ENCODE measurements at regions not wholly inside any gene's neighbourhood (a gene's known extent, or its start where the extent isn't known, plus 50 kb on each side); places are given as distances from the start of the nearest gene placed in this dataset.

DNA sequence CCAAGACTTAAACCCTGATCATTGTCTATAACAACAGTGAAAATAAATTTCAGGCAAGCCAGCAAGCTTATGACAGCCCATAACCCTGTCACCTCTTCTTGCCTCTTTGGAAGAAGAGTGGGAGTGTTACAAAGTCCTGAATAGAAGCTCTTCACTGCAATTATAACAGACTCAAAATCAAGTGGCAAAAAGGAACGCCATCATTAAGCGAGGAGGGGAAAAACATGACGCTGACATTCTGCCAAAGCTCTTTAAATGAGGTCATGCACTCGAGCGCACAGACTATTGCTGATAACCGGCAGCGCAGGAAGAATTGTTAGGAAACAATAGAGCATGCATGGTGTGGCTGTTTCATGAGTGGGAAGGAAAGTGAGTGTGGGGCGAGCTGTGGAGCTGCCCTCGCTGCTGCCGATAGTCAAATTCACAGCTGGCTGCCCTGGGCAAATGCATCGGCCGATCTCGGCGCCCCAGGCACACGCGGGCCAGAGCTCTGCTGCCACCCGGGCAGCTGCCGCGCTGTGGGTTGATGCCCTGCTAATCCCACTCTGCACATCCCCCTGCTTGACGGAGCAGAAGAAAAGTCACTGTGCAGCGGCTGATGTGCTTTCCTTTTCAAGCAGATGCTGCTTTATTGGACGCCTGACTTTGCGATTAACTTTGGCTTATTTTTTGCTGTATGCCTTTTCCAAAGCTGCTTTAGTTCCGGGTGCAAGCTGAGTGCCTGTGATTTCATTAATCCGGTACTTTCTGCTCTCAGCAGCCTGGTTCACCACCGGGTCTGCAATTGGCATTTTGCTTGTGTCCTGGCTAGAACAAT, 102.4 kb upstream of the ST6GALNAC5 start:
- DNase-seq = peak; percentile 92

DNA sequence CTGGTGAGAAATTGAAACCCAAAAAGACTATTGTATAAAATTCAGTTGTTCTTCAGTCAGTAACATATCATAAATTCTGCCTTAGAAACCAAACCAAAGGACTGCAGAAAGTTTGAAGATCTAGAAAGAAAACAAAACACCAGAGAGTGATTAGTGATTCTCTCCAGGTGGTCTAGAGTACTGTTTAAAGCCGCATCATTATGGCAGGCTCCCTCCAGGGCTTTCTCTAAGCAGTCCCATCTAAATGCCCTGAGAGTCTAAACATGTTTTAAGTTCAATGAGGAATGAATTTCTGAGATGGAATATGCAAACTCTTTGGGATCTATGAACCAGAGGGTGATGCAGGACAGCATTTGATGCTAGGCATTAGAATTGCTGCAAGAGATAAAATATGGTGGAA, 100.9 kb upstream of the ST6GALNAC5 start:
- DNase-seq = no peak

DNA sequence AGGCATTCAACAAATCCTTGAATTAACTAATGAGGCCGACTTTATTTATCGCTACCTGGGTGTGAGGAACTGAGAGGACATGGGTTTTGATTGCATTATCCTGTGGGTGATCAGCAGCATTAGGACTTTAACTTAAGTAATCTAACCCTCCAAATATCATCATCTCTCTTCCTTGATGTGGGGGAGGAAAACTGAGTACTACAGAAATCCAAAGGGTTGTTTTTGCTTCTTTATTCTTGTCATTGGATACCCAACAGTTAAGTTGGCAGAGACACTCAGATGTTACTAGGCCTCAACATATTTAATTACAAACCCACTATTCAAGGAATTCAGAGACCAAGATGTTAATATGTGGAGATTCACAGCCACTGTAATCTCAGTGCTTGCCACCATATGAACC, 97.4 kb upstream of the ST6GALNAC5 start:
- no peak for DNase-seq

DNA sequence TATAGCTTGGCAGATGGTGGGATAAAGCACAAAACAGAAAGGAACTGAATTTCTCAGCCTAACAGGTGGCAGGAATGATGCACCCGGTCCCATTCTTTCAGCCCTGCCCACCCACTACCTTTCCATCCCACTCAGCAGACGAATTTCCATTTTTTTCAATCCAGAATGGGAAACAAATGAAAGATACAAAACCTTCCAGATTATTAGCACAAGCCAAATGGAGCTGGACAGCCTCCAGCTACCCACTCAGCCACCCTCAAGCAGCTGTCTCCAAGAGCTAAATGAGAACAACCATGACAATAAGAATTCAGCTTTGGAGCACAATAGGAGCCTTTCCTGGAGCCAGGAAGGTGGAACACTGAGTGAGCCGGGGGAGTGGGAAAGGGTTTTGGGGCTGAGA, 96.3 kb upstream of the ST6GALNAC5 start:
- DNase-seq = peak; percentile 92

DNA sequence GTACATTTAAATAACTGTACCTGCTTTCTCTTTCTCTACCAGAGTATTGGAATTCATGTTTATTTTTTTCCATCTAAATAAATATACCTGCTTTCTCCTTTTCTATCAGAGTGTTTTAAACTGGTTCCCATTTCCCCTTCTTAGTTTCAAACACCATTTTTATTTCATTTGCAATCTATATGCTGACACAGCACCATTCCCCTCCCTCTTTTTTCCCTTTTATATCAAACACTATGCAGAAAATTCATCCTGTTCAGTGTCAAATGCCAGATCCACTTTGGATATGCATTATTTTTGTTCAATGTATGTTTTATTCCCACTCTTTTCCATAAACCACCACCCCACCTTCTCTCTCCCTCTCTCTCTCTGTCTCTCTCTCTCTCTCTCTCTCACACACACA, 85.8 kb upstream of the ST6GALNAC5 start:
- no peak for DNase-seq

DNA sequence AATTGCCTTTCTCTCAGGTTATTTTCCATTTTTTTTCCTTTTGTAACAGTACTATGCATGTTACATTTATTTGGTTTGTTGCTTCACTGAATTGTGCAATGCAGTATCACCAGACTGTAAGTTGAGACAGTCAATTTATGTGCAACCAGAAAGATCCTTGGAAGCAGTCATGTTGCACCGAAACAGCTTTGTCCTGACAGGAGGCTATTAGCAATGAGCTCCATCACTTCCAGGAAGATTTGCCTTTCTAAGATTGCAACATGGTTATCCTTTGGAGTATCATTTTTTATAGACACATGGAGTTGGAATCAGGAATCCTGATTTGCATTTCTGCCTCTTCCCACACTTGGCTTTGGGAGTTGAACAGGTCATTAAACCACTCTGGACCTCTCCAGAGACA, 84.5 kb upstream of the ST6GALNAC5 start:
- no peak for DNase-seq

DNA sequence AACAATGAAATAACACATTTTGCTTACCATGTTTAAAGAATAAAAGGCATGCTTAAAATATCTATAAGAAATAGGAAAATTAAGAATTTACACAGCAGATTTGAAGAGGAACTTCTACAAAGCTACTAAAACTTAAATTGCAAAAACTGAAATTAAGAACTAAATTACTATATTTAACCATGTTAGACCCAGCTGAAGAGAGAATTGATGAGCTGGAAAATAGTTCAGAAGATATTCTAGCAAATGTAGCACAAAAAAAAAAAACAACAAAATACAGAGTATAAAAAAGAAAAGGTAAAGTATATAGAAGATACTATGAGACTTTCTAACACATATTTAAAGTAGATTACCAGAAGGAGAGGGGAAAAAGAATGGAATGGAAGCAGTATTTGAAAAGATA, 82.8 kb upstream of the ST6GALNAC5 start:
- DNase-seq = no peak

DNA sequence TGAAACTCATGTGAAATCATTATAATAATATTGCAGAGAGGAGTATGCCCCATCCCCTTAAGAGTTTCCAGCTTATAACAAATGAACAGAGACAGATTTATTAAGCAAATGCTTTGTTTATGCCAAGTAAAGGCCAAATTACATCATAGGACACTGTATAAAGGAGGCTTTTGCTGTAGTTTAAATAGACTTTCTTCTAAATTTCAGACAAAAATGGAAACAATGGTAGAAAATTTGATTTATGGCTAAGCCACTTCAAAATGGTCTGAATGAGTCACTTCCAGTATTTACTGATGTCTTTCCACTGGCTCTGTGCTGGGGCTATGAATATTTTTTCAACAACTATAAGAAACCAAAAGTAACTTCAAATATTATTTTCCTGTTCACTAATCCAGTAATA, 81.1 kb upstream of the ST6GALNAC5 start:
- no peak for DNase-seq

DNA sequence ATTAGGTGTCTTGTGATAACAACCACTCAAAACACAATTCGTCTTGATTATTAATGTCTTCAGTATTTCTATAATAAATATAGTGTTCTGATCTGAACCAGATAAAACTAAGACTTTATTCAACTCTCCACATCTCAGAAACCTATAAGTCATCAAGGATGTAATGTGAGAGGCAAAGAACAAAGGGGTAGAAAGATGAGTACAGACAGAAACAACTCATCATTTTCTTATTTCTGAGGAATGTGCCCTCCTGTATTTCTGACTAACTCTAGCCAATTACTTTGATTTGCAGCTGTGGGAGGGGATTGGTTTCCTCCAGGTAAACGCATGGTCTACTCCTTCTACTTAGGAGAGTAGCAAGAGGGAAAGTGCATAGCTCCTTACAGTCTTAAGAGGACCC, 73.7 kb upstream of the ST6GALNAC5 start:
- no peak for DNase-seq

DNA sequence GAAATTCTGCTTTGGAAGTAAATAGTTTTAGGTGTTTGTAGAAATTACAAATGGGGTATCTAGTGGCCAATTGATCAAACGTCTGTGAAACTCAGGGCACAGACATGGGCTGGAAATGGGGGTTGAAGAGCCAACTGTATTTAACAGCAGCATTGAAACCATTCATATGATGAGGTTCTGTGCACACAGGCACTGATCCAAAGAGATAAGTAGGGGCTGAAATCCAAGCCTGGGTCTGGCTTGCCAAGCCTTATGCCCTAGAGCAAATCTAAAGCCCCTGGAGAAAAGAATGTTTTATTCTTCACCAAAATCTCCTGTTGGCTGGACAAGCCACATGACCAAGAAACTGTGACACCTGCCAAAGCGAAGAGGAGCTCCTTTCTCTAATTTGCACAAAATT, 67.6 kb upstream of the ST6GALNAC5 start:
- no peak for DNase-seq

DNA sequence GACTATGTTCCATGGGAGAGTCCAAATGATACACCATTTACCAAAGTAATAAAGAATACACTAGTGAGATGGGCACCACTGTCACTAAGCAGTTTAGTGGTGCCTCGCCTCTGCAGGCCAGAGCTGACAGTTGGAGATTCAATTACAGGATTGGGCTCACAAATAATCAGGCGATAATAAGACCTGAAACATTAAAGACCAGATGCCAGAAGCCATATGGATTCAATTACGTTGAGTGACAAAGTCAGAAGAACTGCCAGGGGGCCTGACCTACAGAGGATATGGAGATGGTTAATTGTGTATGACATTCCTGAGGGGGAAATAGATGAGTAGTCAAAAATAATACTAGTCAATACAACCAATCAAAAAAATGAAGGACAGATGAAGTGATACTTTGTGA, 65.2 kb upstream of the ST6GALNAC5 start:
- no peak for DNase-seq

DNA sequence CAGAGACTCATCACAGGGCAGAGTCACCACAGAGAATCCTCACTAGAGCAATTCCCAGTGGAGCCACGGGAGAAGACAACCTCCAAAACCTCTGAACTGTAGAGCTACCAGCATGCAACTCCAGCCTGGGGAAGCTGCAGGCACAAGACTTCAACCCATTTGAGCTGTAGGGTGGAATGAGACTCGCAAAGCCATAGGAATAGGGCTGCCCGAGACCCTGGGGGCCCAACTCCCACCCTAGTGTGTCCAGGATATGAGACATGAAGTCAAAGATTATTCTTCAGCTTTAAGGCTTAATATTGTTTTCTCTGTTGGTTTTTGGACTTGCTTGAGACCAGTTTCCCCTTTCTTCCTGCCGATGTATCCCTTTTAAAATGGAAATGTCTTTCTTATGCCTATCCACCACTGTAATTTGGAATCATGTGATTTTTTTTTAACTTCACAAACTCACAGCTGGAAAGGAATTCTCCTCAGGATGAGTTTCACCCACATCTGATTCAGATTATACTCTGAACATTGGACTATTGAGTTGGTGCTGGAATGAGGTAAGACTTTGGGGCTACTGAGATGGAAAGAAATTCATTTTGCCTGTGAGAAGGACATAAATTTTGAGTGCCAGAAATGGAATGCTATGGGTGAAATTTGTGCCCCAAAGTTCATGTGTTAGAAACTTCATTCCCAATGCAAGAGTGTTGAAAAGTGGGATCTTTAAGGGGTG, 59.6 kb upstream of the ST6GALNAC5 start:
- DNase-seq = no peak
